ENCODE measurements at regions not wholly inside any gene's neighbourhood (a gene's known extent, or its start where the extent isn't known, plus 50 kb on each side); places are given as distances from the start of the nearest gene placed in this dataset.

DNA sequence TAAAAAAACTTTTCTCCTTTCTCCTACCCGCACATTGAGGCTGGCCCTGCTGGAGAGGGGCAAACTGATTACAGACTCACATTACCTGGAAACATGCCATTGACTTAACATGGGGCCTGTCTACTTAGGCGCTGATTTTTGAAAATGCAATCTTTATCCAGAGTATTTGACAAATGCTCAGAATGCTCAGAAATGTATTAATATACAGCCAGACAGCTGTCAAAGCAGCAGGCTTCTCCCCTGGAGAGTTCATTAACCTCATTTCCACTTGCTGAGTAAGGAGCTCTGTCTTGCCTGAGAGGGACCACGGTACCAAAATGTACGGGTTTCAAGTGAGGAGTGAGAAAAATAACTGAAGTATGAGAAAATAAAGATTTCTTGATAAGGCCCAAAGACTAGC lies 95.7 kb downstream of the PAX1 start:
- TF ChIP-seq, protein P1, sequence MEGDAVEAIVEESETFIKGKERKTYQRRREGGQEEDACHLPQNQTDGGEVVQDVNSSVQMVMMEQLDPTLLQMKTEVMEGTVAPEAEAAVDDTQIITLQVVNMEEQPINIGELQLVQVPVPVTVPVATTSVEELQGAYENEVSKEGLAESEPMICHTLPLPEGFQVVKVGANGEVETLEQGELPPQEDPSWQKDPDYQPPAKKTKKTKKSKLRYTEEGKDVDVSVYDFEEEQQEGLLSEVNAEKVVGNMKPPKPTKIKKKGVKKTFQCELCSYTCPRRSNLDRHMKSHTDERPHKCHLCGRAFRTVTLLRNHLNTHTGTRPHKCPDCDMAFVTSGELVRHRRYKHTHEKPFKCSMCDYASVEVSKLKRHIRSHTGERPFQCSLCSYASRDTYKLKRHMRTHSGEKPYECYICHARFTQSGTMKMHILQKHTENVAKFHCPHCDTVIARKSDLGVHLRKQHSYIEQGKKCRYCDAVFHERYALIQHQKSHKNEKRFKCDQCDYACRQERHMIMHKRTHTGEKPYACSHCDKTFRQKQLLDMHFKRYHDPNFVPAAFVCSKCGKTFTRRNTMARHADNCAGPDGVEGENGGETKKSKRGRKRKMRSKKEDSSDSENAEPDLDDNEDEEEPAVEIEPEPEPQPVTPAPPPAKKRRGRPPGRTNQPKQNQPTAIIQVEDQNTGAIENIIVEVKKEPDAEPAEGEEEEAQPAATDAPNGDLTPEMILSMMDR (IDR thresholded peaks at IDR 0.05) = no peak
- WGBS, 3 donors = 17 to 30% (median 19%) methylated on average over 4 of the region's 4 CpGs
- Histone ChIP-seq H3K4me3 (no peak overlapping the region), H3K27me3 (ENCODE audit: insufficient read depth in 3 of 3, low read length in 2 of 3) (no peaks in the 10 kb centered on the region), H3K36me3 (ENCODE audit: insufficient read depth in 1 of 2, low read depth in 1 of 2) (no peaks in the 10 kb centered on the region), H3K9me3 (no peaks in the 10 kb centered on the region), H3K27ac (no peak overlapping the region), H3K4me1 (no peaks in the 10 kb centered on the region)
- no peak for ATAC-seq
- intact Hi-C loops (cut with DNase I) = no loop called here
- no peak for DNase-seq

DNA sequence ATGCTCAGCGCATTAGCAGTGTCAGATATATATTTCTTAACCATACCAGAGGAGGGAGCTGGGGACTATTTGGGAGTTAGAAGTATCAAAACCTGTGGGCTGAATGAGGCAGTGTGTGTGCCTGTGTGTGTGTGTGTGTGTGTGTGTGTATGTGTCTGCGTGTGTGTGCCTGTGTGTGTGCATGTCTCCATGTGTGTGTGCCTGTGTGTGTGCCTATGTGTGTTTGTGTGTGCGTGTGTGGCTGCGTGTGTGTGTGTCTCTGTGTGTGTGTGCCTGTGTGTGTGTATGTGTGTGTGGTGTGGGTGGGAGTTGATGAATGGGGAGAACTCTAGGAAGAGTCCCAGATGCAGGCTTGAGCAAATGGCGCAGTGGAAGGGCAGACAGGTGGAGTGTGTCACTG lies 92.9 kb downstream of the PAX1 start:
- intact Hi-C loops (cut with DNase I) = no loop called here
- H3K36me3 ChIP-seq (ENCODE audit: insufficient read depth in 1 of 2, low read depth in 1 of 2) = no peaks in the 10 kb centered on the region
- H3K27ac ChIP-seq = no peak overlapping the region
- H3K4me1 ChIP-seq = no peaks in the 10 kb centered on the region
- DNase-seq (no peak), ATAC-seq (no peak)
- no peak overlapping the region for H3K4me3 ChIP-seq
- no peaks in the 10 kb centered on the region for H3K9me3 ChIP-seq
- 94 to 96% (median 95%) methylated on average over 5 of the region's 5 CpGs for WGBS, 3 donors
- TF ChIP-seq, protein P1 (IDR thresholded peaks at IDR 0.05) = no peak
- H3K27me3 ChIP-seq (ENCODE audit: insufficient read depth in 3 of 3, low read length in 2 of 3) = no peaks in the 10 kb centered on the region

DNA sequence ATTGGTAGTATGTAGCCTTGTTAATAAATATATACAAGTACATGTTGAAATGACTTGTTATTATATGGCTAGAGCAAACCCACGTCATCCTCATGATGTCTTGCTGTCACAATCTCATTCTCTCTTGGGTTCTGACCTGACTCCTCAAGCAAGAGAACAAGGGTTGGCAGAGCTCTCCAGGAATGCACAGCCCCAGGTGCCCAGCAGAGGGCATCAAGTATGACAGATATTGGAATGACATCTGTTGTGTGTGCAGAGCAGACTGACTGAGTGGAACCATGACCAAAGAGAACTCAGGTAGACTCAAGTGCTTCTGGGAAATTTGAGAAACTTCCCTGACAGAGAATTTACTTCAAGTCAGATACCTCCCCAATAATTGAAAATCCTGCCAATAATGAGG lies 90.6 kb downstream of the PAX1 start:
- no peaks in the 10 kb centered on the region for H3K36me3 ChIP-seq (ENCODE audit: insufficient read depth in 1 of 2, low read depth in 1 of 2)
- DNase-seq = no peak
- TF ChIP-seq, protein P1 (IDR thresholded peaks at IDR 0.05) = no peak
- no peak overlapping the region for H3K4me3 ChIP-seq
- ATAC-seq = no peak
- no peaks in the 10 kb centered on the region for H3K4me1 ChIP-seq
- no peak overlapping the region for H3K27ac ChIP-seq
- intact Hi-C loops (cut with DNase I) = no loop called here
- H3K9me3 ChIP-seq = no peaks in the 10 kb centered on the region
- WGBS, 3 donors = 75 to 81% (median 79%) methylated on average over 1 of the region's 1 CpG
- no peaks in the 10 kb centered on the region for H3K27me3 ChIP-seq (ENCODE audit: insufficient read depth in 3 of 3, low read length in 2 of 3)

DNA sequence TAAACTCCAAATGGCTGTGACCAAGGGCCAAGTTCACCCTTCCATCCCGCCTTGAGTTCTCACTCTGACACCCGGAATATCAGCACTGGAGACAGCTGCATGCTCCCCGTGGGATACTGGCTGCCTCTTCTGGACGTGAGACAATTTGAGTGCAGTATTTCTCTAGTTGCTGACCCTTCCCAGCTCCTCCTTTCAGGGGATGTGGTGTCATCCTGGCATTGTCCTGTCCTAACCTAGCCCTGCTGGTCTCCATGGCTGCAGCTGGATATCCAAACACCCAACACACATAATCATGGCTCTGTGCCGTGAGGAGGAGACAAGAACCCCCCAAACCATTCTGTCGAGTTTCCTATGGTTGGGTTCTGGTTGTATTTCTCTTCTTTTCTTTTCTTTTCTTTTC lies 82.6 kb downstream of the PAX1 start:
- Histone ChIP-seq H3K4me3 (no peak overlapping the region), H3K4me1 (no peaks in the 10 kb centered on the region), H3K36me3 (ENCODE audit: insufficient read depth in 1 of 2, low read depth in 1 of 2) (no peaks in the 10 kb centered on the region), H3K9me3 (no peaks in the 10 kb centered on the region), H3K27ac (no peak overlapping the region), H3K27me3 (ENCODE audit: insufficient read depth in 3 of 3, low read length in 2 of 3) (no peaks in the 10 kb centered on the region)
- TF ChIP-seq, protein P1 (IDR thresholded peaks at IDR 0.05) = no peak
- WGBS, 3 donors = 42 to 49% (median 46%) methylated on average over 6 of the region's 6 CpGs
- ATAC-seq = no peak
- intact Hi-C loops (cut with DNase I) = no loop called here
- no peak for DNase-seq

DNA sequence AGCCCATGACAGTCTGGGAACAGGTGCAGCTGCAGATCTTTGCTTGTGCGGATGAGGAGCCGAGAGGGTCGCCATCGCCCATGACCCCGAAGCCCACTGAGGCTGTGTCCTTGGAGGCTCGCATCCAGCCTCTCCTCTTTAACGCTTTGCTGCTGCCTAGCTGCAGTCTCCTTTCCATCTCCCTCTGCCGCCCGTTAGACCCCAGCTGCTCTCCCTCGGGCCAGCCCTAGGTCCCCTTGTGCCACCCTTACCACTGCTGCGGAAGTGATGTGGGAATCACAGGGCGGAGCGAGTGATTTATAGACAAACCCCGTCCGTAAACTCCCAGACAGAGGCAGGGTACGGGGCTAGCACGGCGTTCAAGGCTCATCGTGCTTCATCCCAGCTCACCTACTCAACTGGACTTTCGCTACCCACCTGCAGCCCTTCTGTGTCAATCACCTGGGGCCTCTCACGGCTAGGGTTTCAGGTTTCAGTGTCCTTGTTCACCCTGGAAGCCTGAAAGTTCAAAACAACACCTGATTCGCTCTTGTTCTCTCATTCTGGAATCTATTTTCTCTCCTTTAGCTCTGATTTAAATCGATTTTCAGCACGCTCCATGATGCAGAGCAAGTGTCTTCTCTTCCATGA lies 76.1 kb downstream of the PAX1 start:
- TF ChIP-seq, protein P1 (IDR thresholded peaks at IDR 0.05) = no peak
- DNase-seq (no peak), ATAC-seq (no peak)
- Histone ChIP-seq H3K27me3 (ENCODE audit: insufficient read depth in 3 of 3, low read length in 2 of 3) (no peaks in the 10 kb centered on the region), H3K9me3 (no peaks in the 10 kb centered on the region), H3K27ac (no peak overlapping the region), H3K4me3 (no peak overlapping the region), H3K36me3 (ENCODE audit: insufficient read depth in 1 of 2, low read depth in 1 of 2) (no peaks in the 10 kb centered on the region), H3K4me1 (no peaks in the 10 kb centered on the region)
- intact Hi-C loops (cut with DNase I) = no loop called here
- WGBS, 3 donors = 68 to 72% (median 71%) methylated on average over 24 of the region's 24 CpGs
